ENCODE measurements at regions not wholly inside any gene's neighbourhood (a gene's known extent, or its start where the extent isn't known, plus 50 kb on each side); places are given as distances from the start of the nearest gene placed in this dataset.

DNA sequence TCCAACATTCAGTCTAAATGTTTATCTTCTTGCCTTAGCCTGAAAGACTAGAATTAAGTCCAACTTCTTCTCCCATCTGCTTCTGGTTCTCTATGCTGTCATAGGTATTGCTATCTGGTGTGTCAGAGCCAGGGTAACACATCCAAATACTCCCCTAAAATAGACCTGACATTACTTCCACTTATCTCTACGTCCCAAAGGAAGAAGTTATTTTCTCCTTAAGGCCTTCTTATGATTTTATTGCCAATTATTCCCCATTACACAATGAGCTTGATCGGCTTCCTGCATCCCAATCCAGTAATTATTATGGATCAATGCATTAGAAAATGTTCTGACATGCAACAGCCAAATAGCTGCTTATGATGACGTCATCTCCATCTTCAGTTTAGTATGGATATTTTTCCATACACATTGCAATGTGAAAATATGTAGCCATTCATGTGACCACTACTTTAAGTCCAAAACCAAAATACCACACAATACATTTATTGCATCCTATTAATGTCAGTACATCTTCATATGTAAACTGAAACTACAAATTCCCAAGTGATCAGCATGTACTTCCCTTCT, 555.5 kb downstream of the MAT2B start:
- TF ChIP-seq, protein P1, sequence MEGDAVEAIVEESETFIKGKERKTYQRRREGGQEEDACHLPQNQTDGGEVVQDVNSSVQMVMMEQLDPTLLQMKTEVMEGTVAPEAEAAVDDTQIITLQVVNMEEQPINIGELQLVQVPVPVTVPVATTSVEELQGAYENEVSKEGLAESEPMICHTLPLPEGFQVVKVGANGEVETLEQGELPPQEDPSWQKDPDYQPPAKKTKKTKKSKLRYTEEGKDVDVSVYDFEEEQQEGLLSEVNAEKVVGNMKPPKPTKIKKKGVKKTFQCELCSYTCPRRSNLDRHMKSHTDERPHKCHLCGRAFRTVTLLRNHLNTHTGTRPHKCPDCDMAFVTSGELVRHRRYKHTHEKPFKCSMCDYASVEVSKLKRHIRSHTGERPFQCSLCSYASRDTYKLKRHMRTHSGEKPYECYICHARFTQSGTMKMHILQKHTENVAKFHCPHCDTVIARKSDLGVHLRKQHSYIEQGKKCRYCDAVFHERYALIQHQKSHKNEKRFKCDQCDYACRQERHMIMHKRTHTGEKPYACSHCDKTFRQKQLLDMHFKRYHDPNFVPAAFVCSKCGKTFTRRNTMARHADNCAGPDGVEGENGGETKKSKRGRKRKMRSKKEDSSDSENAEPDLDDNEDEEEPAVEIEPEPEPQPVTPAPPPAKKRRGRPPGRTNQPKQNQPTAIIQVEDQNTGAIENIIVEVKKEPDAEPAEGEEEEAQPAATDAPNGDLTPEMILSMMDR (IDR thresholded peaks at IDR 0.05; ENCODE audit: insufficient read depth, low read length, severe bottlenecking) = no peak
- Histone ChIP-seq H3K4me3 (ENCODE audit: low read depth, low read length) (no peak overlapping the region), H3K27me3 (ENCODE audit: control insufficient read depth, insufficient read depth, low read length) (no peaks in the 10 kb centered on the region), H3K36me3 (ENCODE audit: control insufficient read depth, insufficient read depth, low read length) (no peaks in the 10 kb centered on the region)
- FAIRE-seq (no peak), DNase-seq (ENCODE audit: low read depth) (no peak)

DNA sequence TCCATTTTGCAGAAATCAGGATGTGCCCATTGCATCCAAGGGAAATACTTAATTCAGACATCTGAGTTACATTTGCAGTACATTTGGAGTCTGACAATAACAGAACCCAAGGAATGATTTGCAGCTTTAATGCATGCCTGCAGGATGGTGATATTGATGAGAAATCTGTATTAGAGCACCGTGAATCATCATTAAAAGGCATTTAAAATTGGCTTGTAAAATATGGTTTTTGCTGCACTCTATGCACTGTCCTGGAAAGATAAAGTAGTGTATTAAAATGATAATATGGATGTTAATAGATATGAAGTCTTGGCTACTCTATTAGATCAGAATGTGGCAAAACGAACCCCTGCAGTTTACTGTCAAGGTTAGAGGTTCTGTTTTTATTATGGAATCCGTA, 556.9 kb downstream of the MAT2B start:
- TF ChIP-seq, protein P1 (IDR thresholded peaks at IDR 0.05; ENCODE audit: insufficient read depth, low read length, severe bottlenecking) = no peak
- H3K4me3 ChIP-seq (ENCODE audit: low read depth, low read length) = no peak overlapping the region
- no peaks in the 10 kb centered on the region for H3K36me3 ChIP-seq (ENCODE audit: control insufficient read depth, insufficient read depth, low read length)
- no peak for FAIRE-seq
- H3K27me3 ChIP-seq (ENCODE audit: control insufficient read depth, insufficient read depth, low read length) = no peaks in the 10 kb centered on the region
- no peak for DNase-seq (ENCODE audit: low read depth)

- no peaks in the 10 kb centered on the region for H3K36me3 ChIP-seq (ENCODE audit: control insufficient read depth, insufficient read depth, low read length)
- DNase-seq (ENCODE audit: low read depth) (no peak), FAIRE-seq (no peak)
- TF ChIP-seq, protein P1 (IDR thresholded peaks at IDR 0.05; ENCODE audit: insufficient read depth, low read length, severe bottlenecking) = no peak
- H3K27me3 ChIP-seq (ENCODE audit: control insufficient read depth, insufficient read depth, low read length) = no peaks in the 10 kb centered on the region
- no peak overlapping the region for H3K4me3 ChIP-seq (ENCODE audit: low read depth, low read length)
These were observed 559.8 kb downstream of the MAT2B start for GRCh38 chr5:164065266-164065665.

DNA sequence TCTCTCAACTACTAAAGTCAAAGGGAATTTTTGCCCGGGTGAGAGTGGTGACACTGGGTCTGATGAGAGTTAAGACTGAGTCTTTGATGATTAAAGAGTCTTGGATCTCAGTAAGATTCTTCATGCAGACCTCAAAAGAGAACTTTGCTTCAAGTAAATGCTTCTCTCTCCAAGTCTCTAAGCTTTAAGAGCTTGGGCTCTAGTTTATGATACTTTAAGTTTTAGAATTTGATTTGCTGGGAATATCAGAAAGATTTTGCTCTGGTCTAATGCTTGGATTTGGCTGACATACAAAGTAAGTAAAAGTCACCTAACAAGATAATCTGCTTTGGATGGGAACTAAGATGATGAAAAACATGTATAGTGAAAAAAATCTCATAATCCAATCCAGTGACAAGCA, 566.3 kb downstream of the MAT2B start:
- DNase-seq (ENCODE audit: low read depth) = no peak
- H3K36me3 ChIP-seq (ENCODE audit: control insufficient read depth, insufficient read depth, low read length) = no peaks in the 10 kb centered on the region
- no peak overlapping the region for H3K4me3 ChIP-seq (ENCODE audit: low read depth, low read length)
- no peak for FAIRE-seq
- TF ChIP-seq, protein P1 (IDR thresholded peaks at IDR 0.05; ENCODE audit: insufficient read depth, low read length, severe bottlenecking) = no peak
- H3K27me3 ChIP-seq (ENCODE audit: control insufficient read depth, insufficient read depth, low read length) = no peaks in the 10 kb centered on the region

DNA sequence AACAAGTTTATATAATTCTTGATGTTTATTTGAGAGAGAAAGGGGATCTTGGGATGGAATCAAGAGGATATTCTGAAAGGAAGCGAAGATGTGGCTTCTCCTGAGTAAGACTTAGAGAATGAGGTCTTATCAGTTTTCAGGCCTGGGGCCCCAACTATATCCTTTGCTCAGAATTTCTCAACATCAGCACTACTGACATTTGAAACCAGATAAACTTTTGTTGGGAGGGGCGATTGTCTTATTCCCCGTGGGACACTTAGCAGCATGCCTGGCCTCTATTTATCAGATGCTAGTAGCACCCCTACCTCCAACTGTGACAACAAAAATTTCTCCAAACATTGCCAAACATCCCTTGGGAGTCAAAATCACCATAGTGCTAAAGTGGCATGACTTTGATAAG, 567.7 kb downstream of the MAT2B start:
- Histone ChIP-seq H3K4me3 (ENCODE audit: low read depth, low read length) (no peak overlapping the region), H3K36me3 (ENCODE audit: control insufficient read depth, insufficient read depth, low read length) (no peaks in the 10 kb centered on the region), H3K27me3 (ENCODE audit: control insufficient read depth, insufficient read depth, low read length) (no peaks in the 10 kb centered on the region)
- TF ChIP-seq, protein P1 (IDR thresholded peaks at IDR 0.05; ENCODE audit: insufficient read depth, low read length, severe bottlenecking) = no peak
- no peak for DNase-seq (ENCODE audit: low read depth)
- no peak for FAIRE-seq

- Histone ChIP-seq H3K36me3 (ENCODE audit: control insufficient read depth, insufficient read depth, low read length) (no peaks in the 10 kb centered on the region), H3K4me3 (ENCODE audit: low read depth, low read length) (no peak overlapping the region), H3K27me3 (ENCODE audit: control insufficient read depth, insufficient read depth, low read length) (no peaks in the 10 kb centered on the region)
- FAIRE-seq = no peak
- no peak for DNase-seq (ENCODE audit: low read depth)
- TF ChIP-seq, protein P1 (IDR thresholded peaks at IDR 0.05; ENCODE audit: insufficient read depth, low read length, severe bottlenecking) = no peak
These were observed 571.1 kb downstream of the MAT2B start for GRCh38 chr5:164076556-164076955.

Measured in bronchial epithelial cell (primary cell).